ENCODE measurements at regions not wholly inside any gene's neighbourhood (a gene's known extent, or its start where the extent isn't known, plus 50 kb on each side); places are given as distances from the start of the nearest gene placed in this dataset.

DNA sequence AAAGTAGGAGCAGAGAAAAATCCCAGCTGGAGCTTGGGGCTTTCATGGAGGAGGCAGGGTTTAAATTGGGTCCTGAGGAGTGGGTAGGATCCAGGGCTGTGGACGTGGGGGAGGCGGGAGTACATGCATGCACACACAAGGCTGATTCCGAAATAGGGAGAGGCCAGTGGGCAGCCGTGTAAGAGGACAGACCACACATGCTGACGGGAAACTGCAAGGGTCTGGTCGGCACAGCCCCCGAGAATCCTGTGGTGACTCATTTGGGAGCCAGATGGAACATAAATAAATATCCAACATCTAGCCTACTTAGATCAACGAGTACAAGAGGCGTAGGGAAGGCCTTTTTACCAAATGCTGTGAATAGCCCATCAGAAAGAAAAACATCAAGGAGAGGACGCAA is 216.3 kb upstream of the ZNF507 start:
- TF ChIP-seq CTCF (conservative IDR thresholded peaks at IDR 0.05; ENCODE audit: low read depth) = no peak
- ChIA-PET POLR2A (ENCODE audit: low non-redundant PET) (no interaction called here), CTCF (no interaction called here)
- H3K27ac ChIP-seq = no peak overlapping the region
- no peak for DNase-seq (ENCODE audit: low spot score)

DNA sequence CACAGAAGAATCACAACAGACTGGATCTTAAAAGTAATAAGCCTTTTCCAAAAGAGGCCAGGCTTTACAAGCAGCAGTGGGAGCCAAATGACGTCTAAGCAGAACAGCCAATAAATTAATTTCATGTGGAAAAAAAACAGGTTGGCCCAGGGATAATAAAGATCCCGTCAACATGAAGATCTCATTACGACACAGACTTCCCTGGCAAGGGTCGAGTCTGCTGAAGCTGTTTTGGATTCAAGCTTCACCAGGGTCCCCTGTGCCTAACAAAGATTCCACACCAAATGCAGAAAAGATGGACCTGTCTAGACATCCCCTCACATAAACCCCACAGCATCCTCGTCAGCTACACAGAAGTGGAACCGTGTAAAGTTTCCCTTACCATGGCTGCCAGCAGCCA is 215.1 kb upstream of the ZNF507 start:
- POLR2A ChIA-PET (ENCODE audit: low non-redundant PET) = no interaction called here
- DNase-seq (ENCODE audit: low spot score) = no peak
- no peak overlapping the region for H3K27ac ChIP-seq
- TF ChIP-seq CTCF (conservative IDR thresholded peaks at IDR 0.05; ENCODE audit: low read depth) = no peak
- CTCF ChIA-PET = no interaction called here

- TF ChIP-seq CTCF (conservative IDR thresholded peaks at IDR 0.05; ENCODE audit: low read depth) = no peak
- POLR2A ChIA-PET (ENCODE audit: low non-redundant PET) = no interaction called here
- no peak overlapping the region for H3K27ac ChIP-seq
- CTCF ChIA-PET = no interaction called here
- no peak for DNase-seq (ENCODE audit: low spot score)
Measured at GRCh38 chr19:32131005-32131404, 214.4 kb upstream of the ZNF507 start.

- ChIA-PET POLR2A (ENCODE audit: low non-redundant PET) (no interaction called here), CTCF (no interaction called here)
- no peak overlapping the region for H3K27ac ChIP-seq
- no peak for TF ChIP-seq CTCF (conservative IDR thresholded peaks at IDR 0.05; ENCODE audit: low read depth)
- DNase-seq (ENCODE audit: low spot score) = no peak
Measured at GRCh38 chr19:32138416-32138815, 207.0 kb upstream of the ZNF507 start.

DNA sequence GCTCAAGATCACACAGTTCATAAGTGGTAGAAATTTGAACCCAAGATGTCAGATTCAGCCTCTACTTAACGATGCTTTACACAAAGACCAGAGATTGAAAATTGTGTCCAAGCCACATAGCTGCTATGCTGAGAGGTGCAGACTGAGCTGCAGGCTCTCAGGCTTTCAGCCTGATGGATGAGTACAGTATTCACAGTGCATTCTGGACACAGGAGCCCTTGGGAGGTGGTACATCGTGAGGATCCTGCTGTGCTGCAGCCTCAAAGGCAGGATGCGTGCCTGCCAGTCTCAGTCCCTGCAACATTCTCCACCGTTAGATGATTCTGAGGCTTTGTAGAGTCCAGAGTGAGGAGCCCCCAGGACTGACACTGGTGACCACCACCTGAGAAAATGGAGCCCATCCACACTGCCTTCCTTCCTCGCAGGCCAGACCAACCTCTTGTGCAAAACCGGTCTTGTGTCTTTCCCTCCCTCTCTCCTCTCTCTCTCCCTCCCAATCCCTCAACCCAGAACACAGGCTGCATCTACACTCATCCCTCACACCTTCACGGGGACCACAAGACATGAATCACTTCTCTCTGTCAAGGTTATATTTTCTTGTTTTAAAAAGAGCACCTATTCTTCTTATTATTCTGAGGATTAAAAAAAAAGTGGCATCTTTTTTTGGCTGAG is 203.4 kb upstream of the ZNF507 start:
- no peak for DNase-seq (ENCODE audit: low spot score)
- no peak for TF ChIP-seq CTCF (conservative IDR thresholded peaks at IDR 0.05; ENCODE audit: low read depth)
- ChIA-PET CTCF (no interaction called here), POLR2A (ENCODE audit: low non-redundant PET) (no interaction called here)
- H3K27ac ChIP-seq = no peak overlapping the region

GRCh38 chr19:32146664-32147063 is 198.7 kb upstream of the ZNF507 start:
- DNase-seq (ENCODE audit: low spot score) = no peak
- no peak for TF ChIP-seq CTCF (conservative IDR thresholded peaks at IDR 0.05; ENCODE audit: low read depth)
- ChIA-PET POLR2A (ENCODE audit: low non-redundant PET) (no interaction called here), CTCF (no interaction called here)
- no peak overlapping the region for H3K27ac ChIP-seq

- ChIA-PET CTCF (no interaction called here), POLR2A (ENCODE audit: low non-redundant PET) (no interaction called here)
- DNase-seq (ENCODE audit: low spot score) = no peak
- no peak overlapping the region for H3K27ac ChIP-seq
- no peak for TF ChIP-seq CTCF (conservative IDR thresholded peaks at IDR 0.05; ENCODE audit: low read depth)
Measured at GRCh38 chr19:32150605-32151004, 194.8 kb upstream of the ZNF507 start.
